Psoas muscle (tissue), 7 donors: ENCODE measurements at regions not wholly inside any gene's neighbourhood (a gene's known extent, or its start where the extent isn't known, plus 50 kb on each side); places are given as distances from the start of the nearest gene placed in this dataset.

Experiments used
- ATAC-seq, 4 donors: fragments of 200-7000 bp; cut with Tn5 transposase; one replicate each; pipeline ENCODE4 v1.9.1; 2020; ENCODE audit warnings: moderate library complexity in 3 of 4, mild to moderate bottlenecking in 2 of 4
- DNase-seq, 2 donors: peaks; one replicate each; pipeline ENCODE4 v3.0.0-alpha.2; 2020
- H3K27ac ChIP-seq: fragments of 200-600 bp; one replicate; pipeline ENCODE4 v1.8.0; 2022
- H3K27me3 ChIP-seq, 3 donors: fragments of 200-600 bp in 1 of 3; one replicate each; pipeline versions ENCODE4 v1.6.1 to v1.8.0; 2013 to 2022; ENCODE audit warnings: low read length in 2 of 3, mild to moderate bottlenecking in 2 of 3, moderate library complexity in 1 of 3; ENCODE audit not compliant: insufficient read depth in 3 of 3
- H3K36me3 ChIP-seq, 2 donors: fragments of 200-600 bp in 1 of 2; one replicate each; pipeline versions ENCODE4 v1.6.1 to v1.8.0; 2013 to 2022; ENCODE audit warnings: low read depth in 1 of 2, mild to moderate bottlenecking in 1 of 2, moderate library complexity in 1 of 2; ENCODE audit not compliant: insufficient read depth in 1 of 2
- H3K4me1 ChIP-seq: fragments of 200-600 bp; one replicate; pipeline ENCODE4 v1.8.0; 2022
- H3K4me3 ChIP-seq: fragments of 200-600 bp; one replicate; pipeline ENCODE4 v1.8.0; 2022; ENCODE audit warnings: mild to moderate bottlenecking
- H3K9me3 ChIP-seq: fragments of 200-600 bp; one replicate; pipeline ENCODE4 v1.8.0; 2022
- WGBS, 3 donors: extraction: QIAGEN DNeasy Blood & Tissue Kit; methylation state at CpG; one replicate each; pipeline versions ENCODE4 v1.1.6 to v1.1.7; 2013; 5-methylcytosine and 5-hydroxymethylcytosine counted together
- intact Hi-C, 2 donors: fragments of 100-400 bp; cut with DNase I; formaldehyde crosslinking; loops; one replicate each; pipeline versions ENCODE4 v1.11.0 to v1.14.2; 2022
- TF ChIP-seq, protein P1 (sequence below): fragments of 200-600 bp; IDR thresholded peaks from one replicate; pipeline ENCODE4 v1.8.0; 2022; ENCODE audit warnings: antibody characterized with exemption
- donor health status: healthy with polysubstance abuse.
- donor health status: DM: no; HTN: no; CAD: no; lungs with moderate emphysema.
- donor health status: Bipolar disorder and iron deficiency.
- donor health status: healthy.
- donor health status: DM: yes; HTN: yes; CAD: no.
- donor health status: DM: no; HTN: no; CAD: no.
- donor health status: DM: yes; HTN: yes; CAD: no.

DNA sequence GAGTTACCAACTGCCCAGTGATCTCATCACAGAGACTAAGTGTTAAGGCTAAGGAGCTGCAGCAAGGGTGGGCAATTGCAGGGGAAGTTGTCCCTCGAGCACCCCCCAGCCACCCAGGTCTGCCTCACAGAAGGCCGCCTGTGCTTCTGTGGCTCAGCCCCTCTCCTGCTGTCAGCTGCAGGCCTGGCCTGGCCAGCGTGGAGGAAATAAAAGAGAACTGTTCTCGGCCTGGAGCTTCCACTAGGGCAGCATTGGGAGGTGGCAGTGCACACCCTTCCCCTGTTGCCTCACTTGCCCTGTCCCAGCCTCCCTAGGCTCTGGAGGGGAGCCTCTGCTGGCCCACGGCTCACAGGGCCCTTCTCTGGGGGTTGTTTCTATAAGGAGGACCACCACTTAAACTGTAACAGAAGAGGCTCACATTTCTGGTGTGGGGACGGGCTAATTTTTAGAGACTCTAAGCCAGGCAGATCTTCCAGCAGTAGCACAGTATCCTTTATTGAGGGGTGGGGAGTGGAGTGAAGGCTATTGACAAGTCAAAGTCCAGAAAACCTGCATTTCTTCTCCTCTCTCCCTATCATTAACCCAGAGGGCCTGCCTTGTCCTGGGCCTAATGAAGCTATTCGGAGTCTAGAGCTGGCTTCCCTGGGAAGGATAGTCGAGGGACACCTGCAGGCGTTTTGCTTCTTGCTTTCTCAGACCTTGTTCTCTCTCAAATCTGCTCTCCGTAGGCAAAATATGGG, 75.6 kb upstream of the ADPGK start:
- TF ChIP-seq, protein P1, sequence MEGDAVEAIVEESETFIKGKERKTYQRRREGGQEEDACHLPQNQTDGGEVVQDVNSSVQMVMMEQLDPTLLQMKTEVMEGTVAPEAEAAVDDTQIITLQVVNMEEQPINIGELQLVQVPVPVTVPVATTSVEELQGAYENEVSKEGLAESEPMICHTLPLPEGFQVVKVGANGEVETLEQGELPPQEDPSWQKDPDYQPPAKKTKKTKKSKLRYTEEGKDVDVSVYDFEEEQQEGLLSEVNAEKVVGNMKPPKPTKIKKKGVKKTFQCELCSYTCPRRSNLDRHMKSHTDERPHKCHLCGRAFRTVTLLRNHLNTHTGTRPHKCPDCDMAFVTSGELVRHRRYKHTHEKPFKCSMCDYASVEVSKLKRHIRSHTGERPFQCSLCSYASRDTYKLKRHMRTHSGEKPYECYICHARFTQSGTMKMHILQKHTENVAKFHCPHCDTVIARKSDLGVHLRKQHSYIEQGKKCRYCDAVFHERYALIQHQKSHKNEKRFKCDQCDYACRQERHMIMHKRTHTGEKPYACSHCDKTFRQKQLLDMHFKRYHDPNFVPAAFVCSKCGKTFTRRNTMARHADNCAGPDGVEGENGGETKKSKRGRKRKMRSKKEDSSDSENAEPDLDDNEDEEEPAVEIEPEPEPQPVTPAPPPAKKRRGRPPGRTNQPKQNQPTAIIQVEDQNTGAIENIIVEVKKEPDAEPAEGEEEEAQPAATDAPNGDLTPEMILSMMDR = no peak
- peak in 2 of 4 donors; percentile 13 to 25 for ATAC-seq
- Histone ChIP-seq H3K9me3 (no peaks in the 10 kb centered on the region), H3K36me3 (no peaks in the 10 kb centered on the region), H3K27ac (no peak overlapping the region), H3K27me3 (no peaks in the 10 kb centered on the region), H3K4me3 (no peak overlapping the region), H3K4me1 (no peaks in the 10 kb centered on the region)
- 73 to 77% (median 76%) methylated on average over 10 of the region's 10 CpGs for WGBS, 3 donors
- intact Hi-C loops = no loop called here
- DNase-seq = no peak

DNA sequence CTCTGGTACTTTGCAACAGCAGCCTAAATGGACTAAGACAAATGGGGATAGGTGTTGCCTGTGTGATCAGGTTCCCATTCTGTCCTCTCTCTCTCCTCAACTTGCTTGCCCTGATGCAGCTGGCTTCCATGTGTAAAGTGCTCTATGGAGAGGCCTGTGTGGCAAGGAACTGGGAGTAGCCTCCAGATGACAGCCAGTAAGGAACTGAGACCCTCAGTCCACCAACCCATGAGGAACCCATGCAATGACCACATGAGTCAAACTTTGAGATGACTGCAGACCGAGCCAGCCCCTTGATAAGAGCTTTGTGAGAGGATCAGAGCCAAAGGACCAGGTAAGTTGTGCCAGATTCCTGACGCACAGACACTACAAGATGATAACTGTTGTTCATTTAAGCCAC, 74.6 kb upstream of the ADPGK start:
- 75 to 96% (median 96%) methylated on average over 2 of the region's 2 CpGs for WGBS, 3 donors
- DNase-seq = no peak
- Histone ChIP-seq H3K4me1 (no peaks in the 10 kb centered on the region), H3K9me3 (no peaks in the 10 kb centered on the region), H3K36me3 (no peaks in the 10 kb centered on the region), H3K27me3 (no peaks in the 10 kb centered on the region), H3K4me3 (no peak overlapping the region), H3K27ac (no peak overlapping the region)
- ATAC-seq = no peak
- TF ChIP-seq, protein P1 = no peak
- intact Hi-C loops = no loop called here

DNA sequence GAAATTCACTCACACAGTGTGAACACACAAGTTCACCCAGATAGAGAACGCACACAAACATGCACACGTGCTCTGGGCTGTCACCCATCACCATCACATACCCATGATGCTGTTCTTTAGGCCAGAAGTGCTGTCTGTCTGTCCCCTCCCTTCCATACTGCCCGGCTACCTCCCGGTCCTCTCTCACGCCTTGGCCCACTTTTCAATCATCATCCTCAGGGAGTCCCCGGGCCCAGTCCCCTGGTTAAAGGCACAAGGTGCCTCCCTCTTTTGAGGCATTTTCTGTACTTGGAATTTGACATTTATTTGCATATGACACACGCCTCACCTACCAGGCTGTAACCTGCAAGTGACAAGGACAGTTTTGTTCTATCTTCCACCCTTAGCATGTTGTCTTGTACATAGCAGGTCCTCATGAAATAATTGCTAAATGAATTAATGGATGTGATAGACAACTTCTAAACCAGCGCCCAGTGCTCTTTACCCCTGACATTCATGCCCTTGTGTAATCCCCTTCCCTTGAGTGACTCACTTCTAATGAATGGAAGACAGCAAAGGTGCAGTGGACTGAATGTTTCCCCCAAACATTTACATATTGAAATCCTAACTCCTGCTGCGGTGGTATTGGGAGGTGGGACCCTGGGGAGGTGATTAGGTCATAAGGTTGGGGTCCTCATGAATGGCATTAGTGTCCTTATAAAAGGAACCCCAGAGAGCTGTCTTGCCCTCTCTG, 73.9 kb upstream of the ADPGK start:
- Histone ChIP-seq H3K9me3 (no peaks in the 10 kb centered on the region), H3K36me3 (no peaks in the 10 kb centered on the region), H3K27ac (no peak overlapping the region), H3K4me1 (no peaks in the 10 kb centered on the region), H3K4me3 (no peak overlapping the region), H3K27me3 (no peaks in the 10 kb centered on the region)
- DNase-seq = no peak
- TF ChIP-seq, protein P1 = no peak
- ATAC-seq = no peak
- intact Hi-C loops = no loop called here
- 73 to 85% (median 80%) methylated on average over 9 of the region's 9 CpGs for WGBS, 3 donors

DNA sequence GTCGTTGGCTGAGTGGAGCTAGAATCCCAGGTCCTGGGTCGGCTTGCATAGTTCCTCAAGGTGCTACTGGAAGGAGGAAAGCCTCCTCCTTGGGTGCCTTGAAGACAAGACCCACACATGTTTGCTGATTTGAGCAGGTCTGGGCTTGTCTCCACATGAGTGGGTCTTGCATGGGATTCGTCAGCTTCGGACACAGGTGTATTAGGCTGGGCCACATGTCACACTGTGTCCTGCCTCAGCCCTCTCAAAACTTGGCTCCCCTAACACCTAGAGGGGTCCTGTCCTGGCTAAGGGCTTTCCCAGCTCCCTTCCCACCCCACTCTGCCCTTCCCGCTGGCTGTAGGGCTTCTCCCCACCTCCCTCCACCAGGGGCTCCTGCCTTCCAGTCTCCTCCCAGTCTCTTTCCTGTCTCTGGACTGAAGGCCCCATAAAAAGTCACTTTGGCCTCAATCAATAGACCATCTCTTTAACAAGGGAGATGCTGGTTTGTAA, 73.0 kb upstream of the ADPGK start:
- H3K4me3 ChIP-seq = no peak overlapping the region
- TF ChIP-seq, protein P1 = no peak
- intact Hi-C loops = no loop called here
- 80 to 92% (median 90%) methylated on average over 5 of the region's 5 CpGs for WGBS, 3 donors
- DNase-seq (no peak), ATAC-seq (no peak)
- no peak overlapping the region for H3K27ac ChIP-seq
- no peaks in the 10 kb centered on the region for H3K36me3 ChIP-seq
- H3K4me1 ChIP-seq = peaks cover 6% of the 10 kb centered on the region
- H3K27me3 ChIP-seq = no peaks in the 10 kb centered on the region
- no peaks in the 10 kb centered on the region for H3K9me3 ChIP-seq
